KMS-11 (cell line): ENCODE measurements at regions not wholly inside any gene's neighbourhood (a gene's known extent, or its start where the extent isn't known, plus 50 kb on each side); places are given as distances from the start of the nearest gene placed in this dataset.

Experiments
- H2AFZ ChIP-seq: fragments of 200-600 bp; sonication (generic); 2 replicates; pipeline ENCODE4 v1.6.1; 2016; ENCODE audit warnings: antibody characterized with exemption, mixed run types, low read depth
- H3K27ac ChIP-seq: fragments of 200-600 bp; sonication (generic); 2 replicates; pipeline ENCODE4 v1.6.1; 2016; ENCODE audit warnings: mild to moderate bottlenecking, mixed run types
- H3K27me3 ChIP-seq: fragments of 200-600 bp; sonication (generic); 2 replicates; pipeline ENCODE4 v1.6.1; 2017; ENCODE audit warnings: mild to moderate bottlenecking, low read depth, mixed run types, moderate library complexity; ENCODE audit not compliant: insufficient read depth
- H3K36me3 ChIP-seq: fragments of 200-600 bp; sonication (generic); 2 replicates; pipeline ENCODE4 v1.6.1; 2017; ENCODE audit warnings: mild to moderate bottlenecking, mixed run types; ENCODE audit not compliant: insufficient read depth
- H3K4me1 ChIP-seq: fragments of 200-600 bp; sonication (generic); 2 replicates; pipeline ENCODE4 v1.6.1; 2016; ENCODE audit warnings: mild to moderate bottlenecking, low read depth, mixed run types; ENCODE audit not compliant: poor library complexity, severe bottlenecking
- H3K4me2 ChIP-seq: fragments of 200-600 bp; sonication (generic); 2 replicates; pipeline ENCODE4 v1.7.0; 2016; ENCODE audit warnings: mild to moderate bottlenecking, mixed run types
- H3K4me3 ChIP-seq: fragments of 200-600 bp; sonication (generic); IDR thresholded peaks from 2 replicates; pipeline ENCODE4 v1.6.1; 2017; ENCODE audit warnings: low read depth, low read length, mixed read lengths; ENCODE audit not compliant: insufficient read depth
- H3K79me2 ChIP-seq: fragments of 200-600 bp; sonication (generic); 2 replicates; pipeline ENCODE4 v1.6.1; 2016; ENCODE audit warnings: low read depth, mixed run types; ENCODE audit not compliant: insufficient read depth
- H3K9ac ChIP-seq: fragments of 200-600 bp; sonication (generic); 2 replicates; pipeline ENCODE4 v1.6.1; 2016; ENCODE audit warnings: mild to moderate bottlenecking, mixed run types
- H4K20me1 ChIP-seq: fragments of 200-600 bp; sonication (generic); 2 replicates; pipeline ENCODE4 v1.6.1; 2016; ENCODE audit warnings: mild to moderate bottlenecking, mixed run types; ENCODE audit not compliant: insufficient read depth
- CTCF ChIP-seq: fragments of 200-600 bp; sonication (generic); conservative IDR thresholded peaks from 2 replicates; pipeline ENCODE4 v1.6.1; 2017; ENCODE audit warnings: low read depth, mild to moderate bottlenecking, antibody characterized with exemption, low read length, moderate library complexity, mixed read lengths

- Histone ChIP-seq H3K36me3 (no peaks in the 10 kb centered on the region), H3K9ac (no peak overlapping the region), H2AFZ (no peak overlapping the region), H4K20me1 (no peaks in the 10 kb centered on the region), H3K4me1 (peaks cover 27% of the 10 kb centered on the region), H3K27ac (no peak overlapping the region), H3K4me2 (peak overlapping the region; percentile 8; the same call in 1 of the 2 replicates), H3K4me3 (no peak overlapping the region), H3K27me3 (no peaks in the 10 kb centered on the region), H3K79me2 (no peaks in the 10 kb centered on the region)
- no peak for TF ChIP-seq CTCF
These were observed 68.2 kb upstream of the TNFAIP3 start for GRCh38 chr6:137798846-137799245.

GRCh38 chr6:137799950-137800568, 67.0 kb upstream of the TNFAIP3 start:
- no peaks in the 10 kb centered on the region for H3K79me2 ChIP-seq
- no peak overlapping the region for H3K9ac ChIP-seq
- peak overlapping the region; percentile 16; the same call in 1 of the 2 replicates for H3K4me2 ChIP-seq
- no peaks in the 10 kb centered on the region for H3K27me3 ChIP-seq
- no peaks in the 10 kb centered on the region for H4K20me1 ChIP-seq
- no peak overlapping the region for H3K4me3 ChIP-seq
- H2AFZ ChIP-seq = peak overlapping the region; percentile 20; the same call in 1 of the 2 replicates
- peak; percentile 83 for TF ChIP-seq CTCF
- H3K4me1 ChIP-seq = peaks cover 27% of the 10 kb centered on the region
- H3K36me3 ChIP-seq = no peaks in the 10 kb centered on the region
- no peak overlapping the region for H3K27ac ChIP-seq

- Histone ChIP-seq H3K4me3 (no peak overlapping the region), H3K4me2 (no peak overlapping the region; the same call in 1 of the 2 replicates), H3K36me3 (no peaks in the 10 kb centered on the region), H4K20me1 (no peaks in the 10 kb centered on the region), H3K27me3 (no peaks in the 10 kb centered on the region), H3K4me1 (peaks cover 27% of the 10 kb centered on the region), H3K27ac (no peak overlapping the region), H2AFZ (no peak overlapping the region), H3K9ac (no peak overlapping the region), H3K79me2 (no peaks in the 10 kb centered on the region)
- no peak for TF ChIP-seq CTCF
These were observed 66.3 kb upstream of the TNFAIP3 start for GRCh38 chr6:137800762-137801161.

- Histone ChIP-seq H3K27me3 (no peaks in the 10 kb centered on the region), H3K9ac (no peak overlapping the region), H3K79me2 (no peaks in the 10 kb centered on the region), H3K36me3 (no peaks in the 10 kb centered on the region), H4K20me1 (no peaks in the 10 kb centered on the region), H3K27ac (no peak overlapping the region), H3K4me1 (peaks cover 27% of the 10 kb centered on the region), H3K4me2 (no peak overlapping the region), H3K4me3 (no peak overlapping the region), H2AFZ (no peak overlapping the region)
- TF ChIP-seq CTCF = no peak
These were observed 65.5 kb upstream of the TNFAIP3 start for GRCh38 chr6:137801352-137802114.
